Activated T-cell treated with anti-CD3 and anti-CD28 coated beads, Interleukin-2, amount 50 U/mL, for 48 hours (primary cell): ENCODE measurements at regions not wholly inside any gene's neighbourhood (a gene's known extent, or its start where the extent isn't known, plus 50 kb on each side); places are given as distances from the start of the nearest gene placed in this dataset.
"Not testable (repeated sequence)": the region's sequence is repeated elsewhere in the genome, so short reads cannot be mapped to it uniquely, and the experiment has no call there.

Experiments used
- DNase-seq, 2 experiments: peaks; one replicate each; pipeline ENCODE4 v3.0.0-alpha.2; 2020

- no peak for DNase-seq
Observed at GRCh38 chr3:55147406-55147805, 219.5 kb upstream of the LRTM1 start.

DNA sequence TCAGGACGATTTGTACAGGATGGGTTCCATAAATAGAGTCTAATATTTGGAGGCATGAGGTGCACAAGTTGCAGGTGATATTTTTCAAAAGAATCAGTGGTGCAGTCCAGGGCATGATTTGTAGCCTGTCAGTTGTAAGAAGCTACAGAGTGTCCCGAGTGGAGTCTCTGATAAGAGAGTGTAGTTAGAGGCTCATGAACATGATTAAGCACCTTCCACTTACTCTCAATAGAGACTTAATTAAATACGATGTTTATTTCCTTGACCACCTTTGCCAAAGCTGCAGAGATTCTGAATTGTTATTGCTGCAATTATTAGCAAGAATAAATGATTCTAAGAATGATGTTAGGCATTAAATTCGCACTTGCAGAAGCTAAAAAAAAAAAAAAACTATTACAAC lies 218.4 kb upstream of the LRTM1 start:
- DNase-seq, result no peak

DNA sequence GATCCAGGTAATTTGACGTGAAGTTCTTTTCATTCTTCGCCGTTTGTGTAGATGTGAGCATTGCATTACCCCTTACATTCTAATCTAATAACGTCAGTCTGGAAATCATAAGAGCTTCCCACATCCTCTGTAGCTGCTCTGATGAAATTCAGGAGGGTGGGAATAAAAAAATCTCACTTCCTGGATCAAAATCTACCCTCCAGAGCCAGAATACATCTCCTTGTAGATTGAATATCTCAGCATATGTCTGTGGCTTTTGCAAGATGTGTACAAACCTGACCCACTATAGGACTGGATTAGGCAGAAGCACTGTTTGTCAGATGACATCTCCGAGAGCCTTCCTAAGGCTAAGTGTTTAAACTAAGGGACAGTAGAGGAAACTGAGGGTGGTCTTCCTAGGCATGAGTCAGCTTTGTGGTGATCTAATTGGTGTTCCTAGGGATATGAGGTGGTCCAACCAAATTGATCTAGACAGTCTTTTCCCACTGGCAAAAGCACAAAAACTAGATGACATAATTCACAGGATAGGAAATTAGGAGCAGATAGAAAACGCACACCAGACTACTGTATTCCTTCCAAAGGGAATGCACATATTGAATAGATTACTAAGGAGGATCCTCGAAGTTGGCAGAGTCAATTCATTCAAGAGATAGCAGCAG lies 216.3 kb upstream of the LRTM1 start:
- DNase-seq, result no peak

GRCh38 chr3:55143336-55143735 lies 215.5 kb upstream of the LRTM1 start:
- no peak for DNase-seq

DNA sequence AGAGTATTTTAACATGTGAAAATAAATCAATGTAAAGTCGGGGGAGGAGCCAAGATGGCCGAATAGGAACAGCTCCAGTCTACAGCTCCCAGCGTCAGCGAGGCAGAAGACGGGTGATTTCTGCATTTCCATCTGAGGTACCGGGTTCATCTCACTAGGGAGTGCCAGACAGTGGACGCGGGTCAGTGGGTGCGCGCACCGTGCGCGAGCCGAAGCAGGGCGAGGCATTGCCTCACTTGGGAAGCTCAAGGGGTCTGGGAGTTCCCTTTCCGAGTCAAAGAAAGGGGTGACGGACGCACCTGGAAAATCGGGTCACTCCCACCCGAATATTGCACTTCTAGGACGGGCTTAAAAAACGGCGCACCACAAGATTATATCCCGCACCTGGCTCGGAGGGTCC lies 208.4 kb upstream of the LRTM1 start:
- DNase-seq, result not testable (repeated sequence)

DNA sequence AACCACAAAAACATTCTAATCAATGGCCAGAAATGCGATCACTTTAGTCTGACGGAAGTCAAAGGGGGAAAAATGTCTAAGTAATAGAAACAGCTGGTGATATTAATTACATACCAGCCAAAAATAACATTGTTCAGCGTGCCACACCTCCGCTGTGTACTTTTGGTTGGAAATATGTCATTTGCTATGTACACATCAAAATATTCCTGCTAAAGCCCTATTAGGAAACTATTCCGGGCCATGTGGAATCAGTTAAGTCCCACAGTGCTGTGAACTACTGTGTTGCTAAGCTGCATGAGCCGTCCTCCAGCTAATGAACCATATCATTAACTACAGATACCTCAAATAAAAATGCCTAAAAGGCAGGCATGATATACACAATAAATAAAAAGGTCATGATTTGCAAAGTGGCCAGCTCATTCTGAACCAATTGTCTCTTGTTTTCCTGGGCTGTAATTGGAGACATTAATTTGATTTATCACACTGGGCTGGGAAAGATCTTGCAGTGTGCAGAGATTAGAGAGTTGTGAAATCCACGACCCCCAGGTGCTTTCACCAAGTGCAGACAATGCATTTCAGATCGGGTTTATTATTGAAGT lies 200.5 kb upstream of the LRTM1 start:
- DNase-seq, result no peak

- no peak for DNase-seq
Observed at GRCh38 chr3:55127565-55127964, 199.7 kb upstream of the LRTM1 start.

GRCh38 chr3:55124371-55124770 lies 196.5 kb upstream of the LRTM1 start:
- no peak for DNase-seq
